ENCODE measurements at regions not wholly inside any gene's neighbourhood (a gene's known extent, or its start where the extent isn't known, plus 50 kb on each side); places are given as distances from the start of the nearest gene placed in this dataset.

- no peak for DNase-seq (ENCODE audit: low read depth)
- no peak for TF ChIP-seq CTCF (IDR thresholded peaks at IDR 0.05; ENCODE audit: control insufficient read depth, extremely low read depth, insufficient read depth)
- no peak overlapping the region for H3K4me3 ChIP-seq (ENCODE audit: low read depth, low read length)
Observed at GRCh38 chr3:162224746-162225145, 728.1 kb downstream of the OTOL1 start.

- H3K4me3 ChIP-seq (ENCODE audit: low read depth, low read length): no peak overlapping the region
- no peak for TF ChIP-seq CTCF (IDR thresholded peaks at IDR 0.05; ENCODE audit: control insufficient read depth, extremely low read depth, insufficient read depth)
- DNase-seq (ENCODE audit: low read depth): no peak
Observed at GRCh38 chr3:162236949-162237348, 740.3 kb downstream of the OTOL1 start.

GRCh38 chr3:162250782-162251181, 754.2 kb downstream of the OTOL1 start:
- no peak overlapping the region for H3K4me3 ChIP-seq (ENCODE audit: low read depth, low read length)
- no peak for TF ChIP-seq CTCF (IDR thresholded peaks at IDR 0.05; ENCODE audit: control insufficient read depth, extremely low read depth, insufficient read depth)
- DNase-seq (ENCODE audit: low read depth): no peak

GRCh38 chr3:162262129-162262528, 765.5 kb downstream of the OTOL1 start:
- no peak for DNase-seq (ENCODE audit: low read depth)
- TF ChIP-seq CTCF (IDR thresholded peaks at IDR 0.05; ENCODE audit: control insufficient read depth, extremely low read depth, insufficient read depth): no peak
- no peak overlapping the region for H3K4me3 ChIP-seq (ENCODE audit: low read depth, low read length)

- DNase-seq (ENCODE audit: low read depth): no peak
- TF ChIP-seq CTCF (IDR thresholded peaks at IDR 0.05; ENCODE audit: control insufficient read depth, extremely low read depth, insufficient read depth): no peak
- H3K4me3 ChIP-seq (ENCODE audit: low read depth, low read length): no peak overlapping the region
Observed at GRCh38 chr3:162263596-162263995, 767.0 kb downstream of the OTOL1 start.

- no peak overlapping the region for H3K4me3 ChIP-seq (ENCODE audit: low read depth, low read length)
- TF ChIP-seq CTCF (IDR thresholded peaks at IDR 0.05; ENCODE audit: control insufficient read depth, extremely low read depth, insufficient read depth): no peak
- DNase-seq (ENCODE audit: low read depth): no peak
Observed at GRCh38 chr3:162269636-162270458, 773.2 kb downstream of the OTOL1 start.

- no peak overlapping the region for H3K4me3 ChIP-seq (ENCODE audit: low read depth, low read length)
- DNase-seq (ENCODE audit: low read depth): no peak
- no peak for TF ChIP-seq CTCF (IDR thresholded peaks at IDR 0.05; ENCODE audit: control insufficient read depth, extremely low read depth, insufficient read depth)
Observed at GRCh38 chr3:162274070-162274469, 777.5 kb downstream of the OTOL1 start.

Measured in LNCaP clone FGC (cell line).